ENCODE measurements at regions not wholly inside any gene's neighbourhood (a gene's known extent, or its start where the extent isn't known, plus 50 kb on each side); places are given as distances from the start of the nearest gene placed in this dataset.

DNA sequence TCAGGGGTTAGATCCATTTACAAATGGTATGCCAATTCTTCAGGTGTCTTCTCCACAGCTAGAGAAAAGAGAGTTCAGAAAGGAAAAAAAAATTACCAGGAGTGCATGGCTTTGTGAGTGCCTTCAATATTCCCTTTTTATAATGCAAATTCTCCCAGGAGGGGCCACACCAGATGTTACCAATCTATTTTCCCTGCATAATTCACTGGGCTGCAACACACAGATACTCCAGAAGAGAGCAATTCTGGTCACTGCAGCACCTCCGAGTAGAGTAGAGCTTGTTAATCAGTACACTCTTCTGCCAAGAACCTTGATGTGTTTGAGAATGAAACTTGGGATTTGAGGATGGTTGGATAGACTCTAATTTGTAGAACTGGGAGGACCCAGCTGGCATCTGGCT is 80.7 kb upstream of the SPRED1 start:
- Histone ChIP-seq H3K36me3 (ENCODE audit: control insufficient read depth, insufficient read depth, low read length) (no peaks in the 10 kb centered on the region), H3K9ac (ENCODE audit: low read length) (no peak overlapping the region), H3K27me3 (ENCODE audit: control insufficient read depth, insufficient read depth, low read length) (no peaks in the 10 kb centered on the region), H3K9me3 (ENCODE audit: control insufficient read depth, low read length) (no peaks in the 10 kb centered on the region), H3K4me1 (ENCODE audit: control insufficient read depth, insufficient read depth, low read length) (no peaks in the 10 kb centered on the region), H3K4me3 (ENCODE audit: low read length) (no peak overlapping the region)

DNA sequence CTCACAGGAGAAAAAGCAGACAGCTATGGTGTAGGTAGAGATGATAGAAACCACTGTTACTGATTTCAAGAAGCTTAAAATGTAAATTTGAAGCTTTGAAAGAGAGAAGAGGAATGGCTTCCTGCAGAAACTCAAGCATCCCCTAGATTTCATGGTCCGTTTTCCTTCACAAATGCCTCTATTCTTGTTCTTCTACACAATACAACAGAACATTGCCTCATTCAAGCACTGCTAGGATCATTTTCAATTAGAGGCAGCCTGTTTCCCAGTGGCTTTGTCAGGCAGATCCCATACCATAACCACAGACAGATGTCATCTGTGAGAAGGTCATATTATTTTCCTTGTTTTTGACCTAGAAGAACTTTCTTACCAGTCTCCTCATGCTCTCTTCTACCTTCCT is 77.9 kb upstream of the SPRED1 start:
- no peak overlapping the region for H3K9ac ChIP-seq (ENCODE audit: low read length)
- no peak overlapping the region for H3K4me3 ChIP-seq (ENCODE audit: low read length)
- H3K27me3 ChIP-seq (ENCODE audit: control insufficient read depth, insufficient read depth, low read length), result no peaks in the 10 kb centered on the region
- H3K36me3 ChIP-seq (ENCODE audit: control insufficient read depth, insufficient read depth, low read length), result no peaks in the 10 kb centered on the region
- no peaks in the 10 kb centered on the region for H3K4me1 ChIP-seq (ENCODE audit: control insufficient read depth, insufficient read depth, low read length)
- no peaks in the 10 kb centered on the region for H3K9me3 ChIP-seq (ENCODE audit: control insufficient read depth, low read length)

DNA sequence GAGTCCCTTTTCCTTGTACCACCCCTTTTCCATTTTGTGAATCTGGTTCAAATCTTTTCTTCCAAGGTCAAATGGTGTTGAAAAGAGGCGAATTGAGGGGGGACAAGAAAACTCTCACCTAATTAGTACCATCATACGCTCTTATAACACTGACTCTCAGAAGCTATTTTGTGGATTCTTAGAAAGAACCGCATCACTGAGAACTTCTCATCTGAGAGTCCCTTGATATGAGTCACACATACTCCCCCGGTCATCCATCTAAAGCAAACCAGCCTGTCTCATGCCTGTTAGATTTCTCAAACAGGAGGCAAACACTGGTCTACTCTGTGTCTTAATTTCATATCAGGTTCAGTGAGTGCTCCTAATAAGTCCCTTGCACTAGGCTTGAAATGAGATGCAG is 76.5 kb upstream of the SPRED1 start:
- H3K27me3 ChIP-seq (ENCODE audit: control insufficient read depth, insufficient read depth, low read length), result no peaks in the 10 kb centered on the region
- H3K9ac ChIP-seq (ENCODE audit: low read length), result no peak overlapping the region
- no peak overlapping the region for H3K4me3 ChIP-seq (ENCODE audit: low read length)

DNA sequence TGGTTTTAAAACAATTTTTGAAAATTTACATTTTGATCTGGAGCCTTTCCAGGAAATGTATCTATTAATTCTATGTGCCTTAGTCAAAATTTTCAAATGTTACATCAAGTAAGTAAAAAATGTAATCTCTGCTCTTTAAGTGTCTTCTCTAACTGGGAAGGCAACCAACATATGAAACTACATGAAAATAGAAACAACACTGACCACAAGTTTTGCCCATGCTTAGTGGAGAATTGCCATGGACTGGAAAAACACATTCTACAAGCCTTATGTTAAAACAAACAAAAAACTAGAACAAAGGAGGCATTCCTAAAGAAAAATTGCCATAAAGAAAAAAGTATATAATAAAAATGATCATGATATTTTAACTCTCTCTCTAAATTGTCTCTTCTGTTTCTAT is 75.9 kb upstream of the SPRED1 start:
- no peaks in the 10 kb centered on the region for H3K4me1 ChIP-seq (ENCODE audit: control insufficient read depth, insufficient read depth, low read length)
- H3K9me3 ChIP-seq (ENCODE audit: control insufficient read depth, low read length), result no peaks in the 10 kb centered on the region
- H3K27me3 ChIP-seq (ENCODE audit: control insufficient read depth, insufficient read depth, low read length), result no peaks in the 10 kb centered on the region
- no peak overlapping the region for H3K4me3 ChIP-seq (ENCODE audit: low read length)
- no peak overlapping the region for H3K9ac ChIP-seq (ENCODE audit: low read length)
- H3K36me3 ChIP-seq (ENCODE audit: control insufficient read depth, insufficient read depth, low read length), result no peaks in the 10 kb centered on the region

More for the DNA sequence above, 76.5 kb upstream of the SPRED1 start:
- Histone ChIP-seq H3K9me3 (ENCODE audit: control insufficient read depth, low read length) (no peaks in the 10 kb centered on the region), H3K36me3 (ENCODE audit: control insufficient read depth, insufficient read depth, low read length) (no peaks in the 10 kb centered on the region), H3K4me1 (ENCODE audit: control insufficient read depth, insufficient read depth, low read length) (no peaks in the 10 kb centered on the region)

DNA sequence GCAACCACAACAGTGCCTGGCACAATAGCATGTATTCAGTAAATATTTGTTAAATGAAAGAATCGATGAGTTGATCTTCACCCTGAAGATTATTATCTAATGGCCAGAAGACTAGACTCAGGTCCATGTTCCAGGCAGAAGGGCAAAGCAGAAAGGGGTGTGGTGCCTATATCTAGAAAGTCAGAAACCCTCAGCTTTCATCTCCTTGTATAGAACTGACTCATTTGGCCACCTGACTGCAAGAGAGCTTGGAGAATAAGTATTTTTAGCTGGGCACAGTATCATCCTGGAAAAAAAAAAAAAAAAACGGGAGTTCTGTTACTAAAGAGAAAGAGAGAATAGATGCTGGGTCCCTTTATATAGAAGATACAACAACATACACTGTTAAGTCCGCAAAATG is 69.7 kb upstream of the SPRED1 start:
- H3K9ac ChIP-seq (ENCODE audit: low read length), result no peak overlapping the region
- H3K36me3 ChIP-seq (ENCODE audit: control insufficient read depth, insufficient read depth, low read length), result no peaks in the 10 kb centered on the region

DNA sequence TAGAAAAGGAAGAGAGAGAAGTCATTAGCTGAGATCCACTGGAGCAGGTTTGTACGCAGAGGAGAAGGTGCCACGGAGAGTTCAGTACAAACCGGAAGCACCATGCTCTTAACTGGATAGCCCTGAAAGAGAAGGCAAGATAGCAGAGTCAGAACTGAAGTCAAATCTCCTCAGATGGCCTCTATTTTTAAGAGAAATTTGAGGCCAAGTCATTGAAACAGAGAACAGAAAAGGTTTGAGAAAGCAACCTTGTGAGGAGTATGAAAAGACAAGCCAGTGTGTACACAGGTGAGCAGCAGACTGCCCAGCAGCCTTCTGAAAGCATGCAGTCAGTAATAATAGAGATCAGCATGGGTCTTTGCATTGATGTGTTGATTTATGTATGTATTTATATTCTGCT is 66.1 kb upstream of the SPRED1 start:
- Histone ChIP-seq H3K9ac (ENCODE audit: low read length) (no peak overlapping the region), H3K9me3 (ENCODE audit: control insufficient read depth, low read length) (no peaks in the 10 kb centered on the region), H3K4me3 (ENCODE audit: low read length) (no peak overlapping the region), H3K4me1 (ENCODE audit: control insufficient read depth, insufficient read depth, low read length) (no peaks in the 10 kb centered on the region), H3K27me3 (ENCODE audit: control insufficient read depth, insufficient read depth, low read length) (no peaks in the 10 kb centered on the region), H3K36me3 (ENCODE audit: control insufficient read depth, insufficient read depth, low read length) (no peaks in the 10 kb centered on the region)

More for the DNA sequence above, 69.7 kb upstream of the SPRED1 start:
- Histone ChIP-seq H3K9me3 (ENCODE audit: control insufficient read depth, low read length) (no peaks in the 10 kb centered on the region), H3K4me3 (ENCODE audit: low read length) (no peak overlapping the region), H3K4me1 (ENCODE audit: control insufficient read depth, insufficient read depth, low read length) (no peaks in the 10 kb centered on the region), H3K27me3 (ENCODE audit: control insufficient read depth, insufficient read depth, low read length) (no peaks in the 10 kb centered on the region)

DNA sequence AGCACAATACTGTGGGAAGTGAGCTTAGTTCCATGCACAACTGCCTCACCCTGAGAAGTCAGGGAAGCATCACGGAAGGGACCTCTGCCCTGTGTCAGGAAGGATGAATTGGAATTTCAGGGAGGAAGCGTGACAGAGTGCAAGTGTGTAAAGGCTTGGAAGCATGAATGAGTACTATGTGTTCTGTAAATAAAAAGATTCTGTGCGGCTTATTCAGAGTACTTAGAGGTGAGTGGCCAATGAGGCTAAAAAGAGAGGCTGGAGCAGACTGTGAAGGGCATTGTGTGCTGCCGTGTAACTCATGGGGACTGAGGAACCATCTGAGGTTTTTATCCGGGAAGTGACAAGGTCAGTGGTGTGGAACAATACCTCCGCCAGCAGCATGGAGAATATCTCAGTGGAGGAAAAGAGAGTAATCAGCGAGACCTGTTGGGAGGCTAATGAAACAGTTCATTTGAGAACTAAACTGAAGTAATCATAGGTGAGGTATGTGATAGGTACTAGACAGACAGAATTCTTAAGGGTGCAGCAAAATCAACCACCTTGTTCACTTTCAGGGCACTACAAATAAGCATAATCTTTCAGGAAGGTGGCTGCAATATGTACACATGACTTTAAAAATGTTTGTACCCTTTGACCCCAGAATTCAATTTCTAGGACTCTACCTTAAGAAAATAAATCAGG is 64.9 kb upstream of the SPRED1 start:
- Histone ChIP-seq H3K4me1 (ENCODE audit: control insufficient read depth, insufficient read depth, low read length) (no peaks in the 10 kb centered on the region), H3K9me3 (ENCODE audit: control insufficient read depth, low read length) (no peaks in the 10 kb centered on the region), H3K27me3 (ENCODE audit: control insufficient read depth, insufficient read depth, low read length) (no peaks in the 10 kb centered on the region), H3K4me3 (ENCODE audit: low read length) (no peak overlapping the region), H3K9ac (ENCODE audit: low read length) (no peak overlapping the region), H3K36me3 (ENCODE audit: control insufficient read depth, insufficient read depth, low read length) (no peaks in the 10 kb centered on the region)

DNA sequence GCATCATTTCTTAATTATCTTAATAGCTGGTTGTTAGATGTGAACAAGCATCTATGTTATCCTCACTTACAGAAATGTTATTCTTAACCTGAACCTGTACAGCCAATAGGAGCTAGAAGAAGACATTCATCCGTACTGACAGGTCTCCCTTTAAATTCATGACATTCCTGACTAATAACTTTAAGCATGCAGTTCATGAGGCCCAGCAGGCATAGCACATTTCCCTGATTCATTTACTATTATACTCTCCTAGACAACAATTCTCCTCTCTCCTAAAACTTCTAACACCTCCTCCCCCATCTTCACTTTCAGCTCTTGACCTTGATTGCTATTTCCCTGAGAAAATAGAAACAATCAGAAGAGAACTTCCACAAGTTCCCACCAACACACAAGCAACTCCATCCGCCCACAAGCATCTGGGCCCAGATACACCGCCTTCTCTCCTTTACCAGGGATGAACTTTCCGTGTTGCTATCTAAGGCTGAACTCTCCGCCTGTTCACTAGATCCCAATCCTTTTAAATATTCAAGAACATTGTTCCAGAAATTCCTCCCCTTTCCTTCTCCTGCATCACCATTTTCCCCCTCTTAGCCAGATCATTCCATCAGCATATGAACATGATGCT is 62.9 kb upstream of the SPRED1 start:
- Histone ChIP-seq H3K4me1 (ENCODE audit: control insufficient read depth, insufficient read depth, low read length) (no peaks in the 10 kb centered on the region), H3K9me3 (ENCODE audit: control insufficient read depth, low read length) (no peaks in the 10 kb centered on the region), H3K9ac (ENCODE audit: low read length) (no peak overlapping the region), H3K27me3 (ENCODE audit: control insufficient read depth, insufficient read depth, low read length) (no peaks in the 10 kb centered on the region), H3K4me3 (ENCODE audit: low read length) (no peak overlapping the region), H3K36me3 (ENCODE audit: control insufficient read depth, insufficient read depth, low read length) (no peaks in the 10 kb centered on the region)

DNA sequence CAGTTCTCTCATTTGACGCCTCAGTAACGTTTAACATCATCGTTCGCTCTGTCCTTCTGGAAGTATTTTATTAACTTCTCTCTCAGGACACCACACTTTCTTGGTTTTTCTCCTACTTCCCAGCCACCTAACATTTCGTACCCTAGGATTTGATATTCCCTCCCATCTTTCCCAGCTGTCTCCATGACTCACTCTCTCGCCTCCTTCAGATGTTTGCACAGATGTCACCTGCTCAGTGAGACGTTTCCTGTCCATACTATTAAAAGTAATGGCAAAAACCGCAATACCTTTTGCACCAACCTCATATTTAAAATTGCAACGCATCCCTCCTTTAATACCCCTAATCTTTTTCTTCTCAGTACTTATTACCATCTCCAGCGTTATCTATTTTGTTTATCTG is 62.1 kb upstream of the SPRED1 start:
- H3K27me3 ChIP-seq (ENCODE audit: control insufficient read depth, insufficient read depth, low read length), result no peaks in the 10 kb centered on the region
- no peak overlapping the region for H3K4me3 ChIP-seq (ENCODE audit: low read length)
- no peaks in the 10 kb centered on the region for H3K9me3 ChIP-seq (ENCODE audit: control insufficient read depth, low read length)
- H3K9ac ChIP-seq (ENCODE audit: low read length), result no peak overlapping the region
- no peaks in the 10 kb centered on the region for H3K36me3 ChIP-seq (ENCODE audit: control insufficient read depth, insufficient read depth, low read length)
- no peaks in the 10 kb centered on the region for H3K4me1 ChIP-seq (ENCODE audit: control insufficient read depth, insufficient read depth, low read length)

DNA sequence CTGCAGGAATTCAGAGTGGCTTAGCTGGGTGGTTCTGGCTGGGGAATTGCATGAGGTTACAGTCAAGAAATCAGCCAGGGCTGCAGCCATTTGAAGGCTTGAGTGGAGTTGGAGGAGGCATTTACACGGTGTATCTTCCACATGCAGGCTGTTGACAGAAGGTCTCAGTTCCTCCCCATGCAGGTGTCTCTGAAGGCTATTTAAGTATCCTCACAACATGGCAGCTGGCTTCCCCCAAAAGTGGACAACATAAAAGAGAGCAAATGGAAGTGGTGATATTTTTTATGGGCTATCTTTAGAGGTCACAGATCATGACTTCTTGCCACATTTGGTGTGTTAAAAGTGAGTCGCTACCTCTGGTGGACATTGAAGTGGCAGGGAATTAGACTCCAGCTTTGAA is 60.1 kb upstream of the SPRED1 start:
- no peaks in the 10 kb centered on the region for H3K4me1 ChIP-seq (ENCODE audit: control insufficient read depth, insufficient read depth, low read length)
- H3K9ac ChIP-seq (ENCODE audit: low read length), result no peak overlapping the region
- no peaks in the 10 kb centered on the region for H3K27me3 ChIP-seq (ENCODE audit: control insufficient read depth, insufficient read depth, low read length)
- H3K9me3 ChIP-seq (ENCODE audit: control insufficient read depth, low read length), result no peaks in the 10 kb centered on the region
- H3K4me3 ChIP-seq (ENCODE audit: low read length), result no peak overlapping the region
- no peaks in the 10 kb centered on the region for H3K36me3 ChIP-seq (ENCODE audit: control insufficient read depth, insufficient read depth, low read length)

DNA sequence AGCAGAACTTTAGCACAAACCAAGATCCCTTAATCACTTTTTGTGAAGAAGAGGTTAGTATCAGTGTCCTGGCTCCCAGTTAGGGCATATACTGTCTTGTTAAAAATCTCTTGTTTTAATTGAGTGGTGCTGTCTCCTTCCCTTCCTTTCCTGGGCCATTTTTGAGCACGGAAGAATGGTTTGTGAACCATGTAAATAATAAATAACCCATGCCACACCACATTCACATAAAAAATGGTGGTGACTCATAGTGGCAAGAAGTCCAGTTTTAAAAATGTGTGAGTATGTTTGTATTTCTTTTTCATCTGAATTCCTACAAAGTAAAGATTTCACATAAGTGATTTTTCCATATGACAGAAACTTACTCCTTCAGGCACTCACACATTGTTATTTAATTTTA is 59.1 kb upstream of the SPRED1 start:
- H3K9ac ChIP-seq (ENCODE audit: low read length), result no peak overlapping the region
- no peaks in the 10 kb centered on the region for H3K27me3 ChIP-seq (ENCODE audit: control insufficient read depth, insufficient read depth, low read length)
- H3K4me3 ChIP-seq (ENCODE audit: low read length), result no peak overlapping the region
- no peaks in the 10 kb centered on the region for H3K4me1 ChIP-seq (ENCODE audit: control insufficient read depth, insufficient read depth, low read length)
- H3K9me3 ChIP-seq (ENCODE audit: control insufficient read depth, low read length), result no peaks in the 10 kb centered on the region
- H3K36me3 ChIP-seq (ENCODE audit: control insufficient read depth, insufficient read depth, low read length), result no peaks in the 10 kb centered on the region

DNA sequence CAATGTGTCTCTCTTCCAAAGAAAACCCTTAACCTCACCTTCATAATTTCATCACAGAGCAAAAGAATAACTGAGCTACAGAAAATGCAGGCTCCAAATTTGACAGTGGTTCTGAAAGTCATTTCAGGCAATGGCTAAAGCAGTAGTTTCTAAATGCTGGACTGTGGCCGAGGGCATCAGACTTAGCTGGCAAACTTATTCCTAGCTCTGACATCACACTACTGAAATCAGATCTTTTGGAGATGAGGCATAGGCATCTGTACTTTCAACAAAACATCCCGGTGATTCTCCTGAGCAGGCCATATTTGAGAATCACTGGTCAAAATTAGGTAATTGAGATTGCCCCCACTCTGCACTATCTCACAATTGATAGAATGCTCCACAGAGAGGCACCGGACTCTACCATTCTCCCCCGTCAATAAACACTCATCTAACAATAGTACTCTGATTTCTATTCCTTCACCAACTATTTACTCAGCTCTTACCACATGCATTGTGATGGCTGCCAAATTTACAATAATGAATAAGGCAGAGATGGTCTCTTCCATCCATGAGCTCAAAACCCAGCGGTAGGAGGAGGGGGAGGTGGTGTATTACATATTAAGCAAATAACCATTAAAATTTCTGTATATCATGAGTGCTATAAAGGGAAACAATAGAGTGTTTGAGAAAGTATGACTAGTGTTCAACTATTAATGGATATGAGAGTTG is 57.3 kb upstream of the SPRED1 start:
- H3K27me3 ChIP-seq (ENCODE audit: control insufficient read depth, insufficient read depth, low read length), result no peaks in the 10 kb centered on the region
- no peaks in the 10 kb centered on the region for H3K36me3 ChIP-seq (ENCODE audit: control insufficient read depth, insufficient read depth, low read length)
- no peak overlapping the region for H3K9ac ChIP-seq (ENCODE audit: low read length)
- H3K4me1 ChIP-seq (ENCODE audit: control insufficient read depth, insufficient read depth, low read length), result no peaks in the 10 kb centered on the region
- H3K9me3 ChIP-seq (ENCODE audit: control insufficient read depth, low read length), result no peaks in the 10 kb centered on the region
- H3K4me3 ChIP-seq (ENCODE audit: low read length), result no peak overlapping the region

All from mucosa of stomach (tissue), 1 donor.